Stimulated activated CD4-positive, alpha-beta T cell treated with anti-CD3 and anti-CD28 coated beads, Interleukin-4, amount 100 ng/mL, for 1 hour (primary cell): ENCODE measurements at regions not wholly inside any gene's neighbourhood (a gene's known extent, or its start where the extent isn't known, plus 50 kb on each side); places are given as distances from the start of the nearest gene placed in this dataset.
"Not testable (repeated sequence)": the region's sequence is repeated elsewhere in the genome, so short reads cannot be mapped to it uniquely, and the experiment has no call there.

Source experiments
- DNase-seq: peaks from one replicate; pipeline ENCODE4 v3.0.0-alpha.2; 2020

- no peak for DNase-seq
These were observed 128.6 kb upstream of the PTPRZ1 start for GRCh38 chr7:121744319-121744718.

- DNase-seq = no peak
These were observed 131.1 kb upstream of the PTPRZ1 start for GRCh38 chr7:121741896-121742295.

GRCh38 chr7:121739465-121739864, 133.5 kb upstream of the PTPRZ1 start:
- DNase-seq = no peak

GRCh38 chr7:121730869-121731268, 142.1 kb upstream of the PTPRZ1 start:
- no peak for DNase-seq

GRCh38 chr7:121714559-121715303, 158.2 kb upstream of the PTPRZ1 start:
- no peak for DNase-seq

- DNase-seq = not testable (repeated sequence)
These were observed 160.0 kb upstream of the PTPRZ1 start for GRCh38 chr7:121712961-121713360.

GRCh38 chr7:121697731-121698316, 175.1 kb upstream of the PTPRZ1 start:
- no peak for DNase-seq

- DNase-seq = no peak
These were observed 176.0 kb upstream of the PTPRZ1 start for GRCh38 chr7:121696954-121697353.

GRCh38 chr7:121689749-121690148, 183.2 kb upstream of the PTPRZ1 start:
- no peak for DNase-seq

GRCh38 chr7:121681700-121682099, 191.3 kb upstream of the PTPRZ1 start:
- DNase-seq = no peak

GRCh38 chr7:121676168-121676567, 196.8 kb upstream of the PTPRZ1 start:
- no peak for DNase-seq

GRCh38 chr7:121674455-121674854, 198.5 kb upstream of the PTPRZ1 start:
- not testable (repeated sequence) for DNase-seq

GRCh38 chr7:121669144-121669543, 203.8 kb upstream of the PTPRZ1 start:
- DNase-seq = no peak

- DNase-seq = no peak
These were observed 206.7 kb upstream of the PTPRZ1 start for GRCh38 chr7:121666306-121666705.

- DNase-seq = no peak
These were observed 229.6 kb upstream of the PTPRZ1 start for GRCh38 chr7:121643320-121643719.

- no peak for DNase-seq
These were observed 233.3 kb upstream of the PTPRZ1 start for GRCh38 chr7:121639705-121640104.

- DNase-seq = no peak
These were observed 234.7 kb upstream of the PTPRZ1 start for GRCh38 chr7:121638286-121638685.

GRCh38 chr7:121634356-121634755, 238.2 kb upstream of the FAM3C start:
- DNase-seq = no peak

GRCh38 chr7:121633186-121633585, 237.1 kb upstream of the FAM3C start:
- no peak for DNase-seq

- DNase-seq = no peak
These were observed 228.8 kb upstream of the FAM3C start for GRCh38 chr7:121624958-121625357.

- no peak for DNase-seq
These were observed 227.2 kb upstream of the FAM3C start for GRCh38 chr7:121623130-121623872.

- DNase-seq = no peak
These were observed 225.8 kb upstream of the FAM3C start for GRCh38 chr7:121621937-121622336.

GRCh38 chr7:121620953-121621606, 225.0 kb upstream of the FAM3C start:
- DNase-seq = no peak

- DNase-seq = no peak
These were observed 224.1 kb upstream of the FAM3C start for GRCh38 chr7:121620206-121620605.
